Kidney capillary endothelial cell (primary cell): ENCODE measurements at regions not wholly inside any gene's neighbourhood (a gene's known extent, or its start where the extent isn't known, plus 50 kb on each side); places are given as distances from the start of the nearest gene placed in this dataset.
"Not testable (repeated sequence)": the region's sequence is repeated elsewhere in the genome, so short reads cannot be mapped to it uniquely, and the experiment has no call there.

Experiments
- DNase-seq: peaks from one replicate; pipeline ENCODE4 v3.0.0-alpha.2; 2018; ENCODE audit warnings: low spot score

DNA sequence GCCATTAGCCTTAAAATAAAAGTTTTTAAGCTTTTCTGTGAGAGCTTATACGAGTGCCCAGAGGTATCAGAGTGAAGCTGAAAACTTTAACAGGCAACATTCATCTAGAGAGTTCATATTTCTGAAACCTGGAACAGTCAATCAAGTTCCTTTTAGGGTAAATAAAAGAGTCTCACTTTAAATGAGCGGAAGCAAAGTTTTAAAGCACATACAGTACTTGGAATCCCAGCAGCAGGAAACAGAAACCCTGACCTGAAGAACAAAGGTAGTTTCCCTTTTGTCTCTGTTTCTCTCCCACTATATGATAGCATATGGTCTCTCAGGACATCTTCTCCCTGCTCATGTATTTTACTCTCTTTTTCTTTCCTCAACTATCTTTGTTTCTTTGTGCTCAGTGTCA, 153.0 kb downstream of the ASB9 start:
- no peak for DNase-seq

DNA sequence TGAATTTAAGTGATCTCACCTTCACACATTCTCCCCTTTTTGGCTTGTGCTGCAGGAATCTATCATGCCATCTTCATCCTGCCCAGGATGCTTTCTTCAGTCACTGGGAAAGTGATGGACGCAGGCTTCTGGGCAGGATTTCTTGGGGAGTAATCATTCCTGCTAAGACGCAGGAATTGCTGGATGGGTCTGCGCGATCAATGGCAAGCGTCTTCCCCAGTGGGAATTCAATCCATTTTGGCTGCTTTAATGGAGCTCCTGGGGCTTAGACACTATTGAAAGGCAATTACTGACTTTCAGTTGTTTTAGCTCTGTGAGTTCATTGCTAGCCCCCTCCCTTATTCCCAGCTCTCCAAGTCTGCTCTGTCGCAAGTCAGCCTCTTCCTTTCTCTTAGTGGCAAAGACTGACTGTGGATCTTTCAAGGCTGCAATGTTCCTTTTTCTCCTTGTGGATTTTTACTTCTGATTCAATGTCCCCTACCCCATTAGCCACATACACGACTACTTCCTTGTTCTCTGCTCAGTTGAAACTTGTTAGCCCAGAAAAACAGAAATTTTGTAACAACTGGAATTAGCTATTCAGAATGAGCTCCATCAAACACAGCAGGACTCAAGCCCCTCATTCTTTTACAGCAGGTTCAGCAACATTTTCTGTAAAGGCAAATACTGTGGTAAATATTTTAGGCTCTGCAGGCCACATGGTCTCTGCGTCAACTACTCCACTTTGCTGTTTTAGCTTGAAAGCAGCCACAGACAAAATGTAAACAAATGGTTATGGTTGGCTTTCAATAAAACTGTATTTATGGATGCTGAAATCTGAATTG, 154.9 kb downstream of the ASB9 start:
- DNase-seq, result no peak

DNA sequence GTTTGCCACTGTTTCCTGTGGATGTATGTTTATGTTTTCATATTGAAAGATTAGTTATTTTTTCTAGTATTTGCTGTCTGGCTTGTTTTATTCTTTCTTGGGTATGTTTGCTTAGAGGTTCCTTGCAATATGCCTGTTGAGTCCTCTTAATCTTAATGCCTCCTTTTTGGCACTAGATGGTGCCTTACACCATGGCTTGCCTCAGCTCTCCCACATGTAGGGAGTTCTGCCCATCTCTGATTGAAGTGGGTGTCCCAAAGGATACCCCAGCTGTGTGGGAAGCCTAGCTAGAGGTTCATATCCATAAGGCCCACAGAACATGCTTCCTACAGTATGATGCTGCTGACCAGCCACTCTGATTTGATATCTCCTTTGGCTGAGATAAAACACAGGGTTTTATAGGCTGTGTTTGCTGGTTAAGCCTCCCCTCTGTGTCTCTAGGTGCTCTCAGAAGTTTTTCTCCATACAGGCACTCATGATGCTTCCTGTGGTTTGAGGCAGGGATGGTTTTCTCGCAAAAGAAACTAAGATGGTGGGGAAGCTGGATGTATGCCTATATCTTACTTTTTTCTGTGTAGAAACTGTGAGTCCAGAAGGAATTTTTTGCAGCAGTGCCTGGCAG, 162.4 kb downstream of the ASB9 start:
- DNase-seq, result no peak

DNA sequence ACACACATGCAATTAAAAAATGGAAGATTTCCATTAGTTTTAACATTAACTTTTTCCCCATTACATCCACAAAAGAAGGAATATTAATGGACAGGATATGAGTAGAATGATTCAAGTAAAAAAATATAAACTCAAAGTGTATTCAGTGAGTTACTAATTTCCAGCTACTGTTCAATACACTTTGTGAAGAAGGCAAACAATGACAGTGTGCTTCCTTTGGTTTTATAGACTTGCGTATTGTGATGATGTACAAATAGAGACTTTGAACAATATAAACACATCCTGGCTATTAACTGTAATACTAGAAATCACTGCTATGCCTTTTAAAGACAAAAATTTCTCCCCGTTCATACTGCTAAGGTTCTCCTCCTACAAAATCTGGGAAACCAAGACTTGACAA, 171.4 kb downstream of the ASB9 start:
- DNase-seq, result no peak

DNA sequence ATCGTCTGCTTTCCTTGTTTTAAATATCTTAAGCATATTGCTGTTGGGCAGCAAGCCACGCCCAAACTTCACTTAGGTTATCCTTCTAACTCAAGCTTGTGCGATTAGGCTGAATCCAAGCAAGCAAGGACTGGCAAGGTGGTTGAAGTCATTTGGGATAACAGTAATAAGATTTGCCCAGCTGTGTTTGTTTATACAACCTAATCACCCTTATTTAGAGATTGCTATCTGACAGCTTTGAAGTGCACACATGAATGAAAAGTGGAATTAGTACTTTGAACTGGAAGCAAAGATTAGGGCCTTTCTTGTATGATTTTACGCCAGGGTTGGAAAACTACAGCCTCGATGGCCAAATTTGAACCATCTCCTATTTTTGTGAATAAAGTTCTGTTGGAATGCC, 182.1 kb downstream of the ASB9 start:
- DNase-seq, result no peak

DNA sequence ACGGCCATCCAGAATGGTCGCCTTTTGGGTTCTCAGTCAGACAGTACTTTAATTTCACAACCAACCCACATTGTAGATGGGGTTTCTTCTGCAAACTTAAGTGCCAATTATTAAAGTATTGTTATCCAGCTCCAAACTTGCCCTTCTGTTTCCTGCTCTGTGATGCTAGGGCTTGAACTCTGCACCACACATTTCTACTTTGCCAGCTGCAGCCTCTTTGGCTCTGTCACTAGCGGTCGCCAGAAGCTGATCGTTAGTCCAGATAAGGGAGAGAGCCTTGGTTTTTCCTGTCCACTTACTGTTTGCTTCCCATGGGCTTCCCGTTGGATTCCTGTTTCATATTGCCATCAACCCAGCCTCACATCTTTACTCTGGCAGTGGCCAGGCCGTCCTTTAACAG, 196.6 kb downstream of the ASB9 start:
- no peak for DNase-seq

- DNase-seq, result no peak
Observed at GRCh38 chrX:15072880-15073279, 197.0 kb downstream of the ASB9 start.

DNA sequence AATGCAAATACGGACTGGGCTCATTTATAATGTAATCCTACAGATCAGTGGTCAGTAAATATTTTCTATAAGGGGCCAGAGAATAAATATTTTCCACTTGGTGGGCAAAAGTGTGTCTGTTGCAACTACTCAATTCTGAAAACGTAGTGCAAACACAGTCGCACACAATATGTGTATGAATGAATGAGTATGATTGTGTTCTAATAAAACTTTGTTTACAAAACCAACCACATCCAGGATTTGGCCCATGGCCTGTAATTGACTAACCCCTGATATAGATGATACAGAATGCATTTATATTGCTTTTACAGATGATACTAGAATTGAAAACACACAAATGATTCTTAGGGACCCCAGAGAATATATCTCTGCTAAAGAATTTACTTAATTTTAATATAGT, 197.6 kb downstream of the ASB9 start:
- no peak for DNase-seq

DNA sequence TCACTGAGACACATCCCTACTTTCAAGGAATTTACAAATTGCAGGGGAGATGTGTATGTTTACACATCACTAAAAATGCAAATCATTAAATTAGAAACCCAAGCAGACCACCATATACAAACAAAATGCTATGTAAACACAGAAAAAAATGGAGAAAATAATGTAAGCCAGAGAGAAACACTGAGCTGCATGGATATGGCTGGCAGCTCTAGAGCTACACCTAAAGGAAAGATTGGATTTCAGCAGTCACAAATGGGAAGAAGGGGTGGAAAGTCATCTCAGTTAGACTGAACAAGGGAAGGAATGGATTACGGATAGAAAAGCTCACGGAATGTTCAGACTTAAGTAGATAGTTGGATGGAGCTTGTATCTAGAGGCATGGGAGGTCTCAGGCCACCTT, 186.3 kb downstream of the MOSPD2 start:
- no peak for DNase-seq

GRCh38 chrX:15056044-15056443, 182.8 kb downstream of the MOSPD2 start:
- no peak for DNase-seq

DNA sequence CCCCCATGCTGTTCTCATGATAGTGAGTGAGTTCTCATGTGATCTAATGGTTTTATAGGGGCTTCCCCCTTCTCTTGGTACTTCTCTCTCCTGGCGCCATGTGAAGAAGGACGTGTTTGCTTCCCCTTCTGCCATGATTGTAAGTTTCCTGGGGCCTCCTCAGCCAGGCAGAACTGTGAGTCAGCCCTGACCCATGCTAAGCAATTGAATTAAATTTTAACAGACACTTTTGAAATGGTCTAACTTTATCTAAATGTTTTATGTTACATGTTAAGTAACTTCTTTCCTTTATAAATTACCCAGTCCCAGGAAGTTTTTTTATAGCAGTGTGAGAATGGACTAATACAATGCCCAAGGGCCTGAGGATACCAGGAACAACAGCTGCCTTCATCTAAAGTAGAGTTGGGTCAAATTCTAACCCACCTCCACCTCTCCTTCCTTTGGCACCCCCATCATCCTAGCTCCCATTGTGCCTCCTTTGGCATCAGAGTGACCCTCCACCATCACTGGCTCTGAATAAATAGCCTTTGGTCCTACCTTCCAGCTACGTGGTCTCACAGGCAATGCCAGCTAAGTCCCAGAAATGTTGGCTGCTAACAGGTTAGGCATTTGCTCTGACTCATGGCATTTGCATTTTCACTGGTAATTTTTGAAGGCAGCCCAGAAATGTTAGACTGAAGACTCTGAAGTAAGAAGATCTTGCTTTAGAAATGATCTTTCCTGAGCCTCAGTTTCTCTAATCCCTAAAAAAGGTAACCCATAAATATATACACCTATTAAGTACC, 182.1 kb downstream of the MOSPD2 start:
- DNase-seq, result no peak

DNA sequence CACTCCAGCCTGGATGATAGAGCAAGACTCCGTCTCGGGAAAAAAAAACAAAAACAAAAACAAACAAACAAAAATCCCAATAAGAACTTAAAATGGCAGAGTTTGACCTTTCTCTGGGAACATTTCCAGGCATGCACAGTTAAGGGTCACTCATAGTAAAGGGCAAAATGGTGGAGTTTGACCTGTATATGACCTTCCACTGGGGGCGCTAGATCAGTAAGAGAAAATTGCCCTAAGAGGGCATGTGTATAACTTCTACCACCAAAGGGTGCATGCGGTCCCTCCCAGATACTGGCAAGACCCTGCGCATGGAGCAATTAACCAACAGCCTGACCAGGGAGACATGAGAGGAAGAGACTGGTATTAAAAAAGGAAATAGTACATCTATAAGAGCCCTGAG, 177.2 kb downstream of the MOSPD2 start:
- no peak for DNase-seq

DNA sequence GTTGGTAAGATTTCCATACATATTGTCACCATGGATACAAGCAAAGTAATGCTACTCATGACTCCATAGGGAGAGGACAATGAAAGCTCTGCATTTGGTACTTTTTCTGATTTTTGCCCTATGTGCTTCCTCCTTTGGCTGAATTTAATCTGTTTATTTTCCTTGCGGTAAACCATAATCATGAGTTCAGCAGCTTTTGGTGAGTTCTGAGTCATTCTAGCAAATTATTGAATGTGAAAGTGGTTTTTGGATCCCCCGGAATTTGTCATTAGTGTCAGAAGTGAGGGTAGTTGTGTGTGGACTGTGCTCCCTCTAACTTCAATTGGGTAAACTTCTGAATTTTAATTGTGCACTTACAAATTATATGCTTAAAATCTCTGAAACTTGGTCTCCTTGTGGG, 170.3 kb downstream of the MOSPD2 start:
- no peak for DNase-seq

DNA sequence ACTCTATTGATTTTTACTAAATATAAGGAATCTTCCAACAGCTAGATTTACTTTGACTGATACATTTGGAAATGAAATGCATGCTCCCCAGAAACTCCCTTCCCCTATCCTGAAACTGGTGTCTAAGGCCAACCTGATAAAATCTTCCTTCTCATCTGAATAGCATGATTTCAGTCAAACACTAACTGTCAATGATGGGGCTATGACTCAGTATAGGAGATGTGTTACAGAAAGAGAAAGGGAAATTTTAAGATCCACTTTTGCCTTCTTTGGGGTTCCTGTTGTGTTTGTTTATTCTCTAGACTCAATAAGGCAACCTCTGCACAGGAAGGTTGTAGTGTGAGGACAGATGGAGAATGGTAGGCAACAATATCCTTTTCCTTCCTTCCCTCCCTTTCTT, 160.7 kb downstream of the MOSPD2 start:
- no peak for DNase-seq

GRCh38 chrX:15017491-15017890, 144.3 kb downstream of the MOSPD2 start:
- no peak for DNase-seq

DNA sequence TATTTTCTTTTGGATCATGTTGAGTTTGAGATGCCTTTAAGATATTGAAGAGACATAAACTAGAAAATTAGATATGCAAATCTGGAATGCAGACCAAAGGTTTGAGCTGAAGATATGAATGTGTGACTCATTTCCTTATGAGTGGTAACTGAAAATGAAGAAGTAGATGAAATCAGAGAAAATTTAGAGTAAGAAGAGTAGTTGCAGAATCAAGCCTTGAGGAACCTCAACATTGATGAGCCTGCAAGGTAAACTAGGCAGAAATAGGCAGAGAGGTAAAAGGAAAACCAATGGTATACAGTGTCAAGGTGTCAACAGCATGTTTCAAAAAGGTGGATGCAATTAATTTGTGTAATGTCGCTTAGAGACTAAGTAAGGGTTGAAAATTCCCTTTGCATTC, 142.8 kb downstream of the MOSPD2 start:
- DNase-seq, result no peak

DNA sequence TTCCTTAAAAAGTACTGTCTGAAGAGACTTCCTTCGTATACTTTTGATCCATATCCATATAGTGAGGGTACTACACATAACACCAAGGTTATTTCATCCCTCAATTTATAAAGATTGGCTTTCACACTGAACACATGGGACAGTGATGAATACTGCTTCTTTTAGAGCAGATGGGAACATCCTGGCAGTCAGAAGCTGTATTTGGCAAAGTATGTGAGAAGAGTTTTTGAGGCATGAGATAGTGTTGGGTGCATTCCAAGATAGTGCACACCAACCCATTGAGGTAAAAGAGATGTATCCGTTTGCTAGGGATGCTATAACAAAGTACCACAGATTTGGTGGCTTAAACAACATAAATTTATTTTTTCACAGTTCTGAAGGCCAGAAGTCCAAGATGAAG, 141.1 kb downstream of the MOSPD2 start:
- no peak for DNase-seq

- no peak for DNase-seq
Observed at GRCh38 chrX:15013461-15013860, 140.2 kb downstream of the MOSPD2 start.

- DNase-seq, result no peak
Observed at GRCh38 chrX:14997271-14997670, 124.0 kb downstream of the MOSPD2 start.

GRCh38 chrX:14984425-14984824, 111.2 kb downstream of the MOSPD2 start:
- not testable (repeated sequence) for DNase-seq
